H1 (cell line): ENCODE measurements at regions not wholly inside any gene's neighbourhood (a gene's known extent, or its start where the extent isn't known, plus 50 kb on each side); places are given as distances from the start of the nearest gene placed in this dataset.

Experiments
- BRCA1 ChIP-seq: IDR thresholded peaks from 2 replicates; pipeline ENCODE4 v1.6.1; 2012; ENCODE audit warnings: low read depth, low read length, improper control_type of control experiment
- CEBPB ChIP-seq: IDR thresholded peaks from 2 replicates; pipeline ENCODE4 v1.6.1; 2012; ENCODE audit warnings: low read depth, low read length
- CHD7 ChIP-seq: fragments of 300-600 bp; sonication (generic); IDR thresholded peaks from 2 replicates; pipeline ENCODE4 v1.7.1; 2012; ENCODE audit warnings: low read length, moderate library complexity, mild to moderate bottlenecking, inconsistent platforms; ENCODE audit not compliant: insufficient replicate concordance
- EZH2 ChIP-seq: fragments of 200-600 bp; sonication (generic); IDR thresholded peaks from 2 replicates; pipeline ENCODE4 v1.7.1; 2012; ENCODE audit warnings: low read depth, mild to moderate bottlenecking, moderate library complexity, low read length, inconsistent platforms; ENCODE audit not compliant: severe bottlenecking
- JUND ChIP-seq: IDR thresholded peaks from 2 replicates; pipeline ENCODE4 v1.6.1; 2011; ENCODE audit warnings: mild to moderate bottlenecking, improper control_type of control experiment, low read length
- POLR2A ChIP-seq, 2 experiments: IDR thresholded peaks; 1 replicate in 1 of 2; 2 replicates in 1 of 2; pipeline ENCODE4 v1.6.1; 2011; ENCODE audit warnings: low read depth in 2 of 2, low read length in 2 of 2, mild to moderate bottlenecking in 2 of 2; ENCODE audit errors: control extremely low read depth in 1 of 2
- SP2 ChIP-seq: IDR thresholded peaks from 2 replicates; pipeline ENCODE4 v1.6.1; 2012; ENCODE audit warnings: mild to moderate bottlenecking, low read length, inconsistent platforms
- SP4 ChIP-seq: IDR thresholded peaks from 2 replicates; pipeline ENCODE4 v1.6.1; 2012; ENCODE audit warnings: low read length, inconsistent platforms
- SRF ChIP-seq: IDR thresholded peaks from 2 replicates; pipeline ENCODE4 v1.6.1; 2011; ENCODE audit warnings: mild to moderate bottlenecking, low read depth, low read length, moderate library complexity
- TEAD4 ChIP-seq: IDR thresholded peaks from 2 replicates; pipeline ENCODE4 v1.6.1; 2012; ENCODE audit warnings: low read depth, low read length, inconsistent platforms, mixed read lengths

- TF ChIP-seq CHD7 (no peak), EZH2 (no peak), CEBPB (no peak), BRCA1 (no peak), POLR2A (IDR thresholded peaks at IDR 0.05; ENCODE audit: control extremely low read depth in 1 of 2, low read depth in 2 of 2, low read length in 2 of 2) (no peak), SRF (no peak), SP2 (no peak), JUND (no peak), SP4 (no peak), TEAD4 (no peak)
Measured at GRCh38 chr16:27679899-27680298, 130.0 kb downstream of the KATNIP start (continued).
